GM18519 (cell line): ENCODE measurements at regions not wholly inside any gene's neighbourhood (a gene's known extent, or its start where the extent isn't known, plus 50 kb on each side); places are given as distances from the start of the nearest gene placed in this dataset.

ENCODE experiments used
- ATAC-seq: cut with Tn5 transposase; IDR thresholded peaks from one replicate; pipeline ENCODE4 v1.9.1; 2021; ENCODE audit warnings: mild to moderate bottlenecking, moderate library complexity; ENCODE audit not compliant: unreplicated experiment, low FRiP score

DNA sequence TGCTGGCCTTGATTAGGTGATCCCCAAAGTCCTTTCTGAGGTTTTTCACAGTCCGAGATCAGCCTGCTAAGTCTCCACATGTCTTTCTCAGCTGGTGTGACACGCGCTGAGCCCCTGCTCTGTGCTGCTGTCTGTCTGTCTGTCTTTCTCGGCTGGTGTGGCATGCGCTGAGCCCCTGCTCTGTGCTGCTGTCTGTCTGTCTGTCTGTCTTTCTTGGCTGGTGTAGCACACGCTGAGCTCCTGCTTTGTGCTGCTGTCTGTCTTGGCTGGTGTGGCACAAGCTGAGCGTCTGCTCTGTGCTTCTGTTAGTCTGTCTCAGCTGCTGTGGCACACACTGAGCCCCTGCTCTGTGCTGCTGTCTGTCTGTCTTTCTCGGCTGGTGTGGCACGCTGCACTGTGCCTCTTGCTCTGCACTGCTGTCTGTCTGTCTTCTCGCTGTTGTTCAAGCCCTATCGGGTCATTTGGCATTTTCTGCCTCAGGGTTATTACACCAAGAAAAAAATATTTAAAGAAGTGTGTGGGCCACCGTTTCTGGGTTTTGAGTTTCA is 217.3 kb upstream of the SHH start:
- ATAC-seq, result no peak

- ATAC-seq, result no peak
Measured at GRCh38 chr7:156028521-156028920, 216.3 kb upstream of the SHH start.

GRCh38 chr7:156027821-156028220 is 215.6 kb upstream of the SHH start:
- ATAC-seq, result no peak

- ATAC-seq, result no peak
Measured at GRCh38 chr7:156026603-156027002, 214.3 kb upstream of the SHH start.

DNA sequence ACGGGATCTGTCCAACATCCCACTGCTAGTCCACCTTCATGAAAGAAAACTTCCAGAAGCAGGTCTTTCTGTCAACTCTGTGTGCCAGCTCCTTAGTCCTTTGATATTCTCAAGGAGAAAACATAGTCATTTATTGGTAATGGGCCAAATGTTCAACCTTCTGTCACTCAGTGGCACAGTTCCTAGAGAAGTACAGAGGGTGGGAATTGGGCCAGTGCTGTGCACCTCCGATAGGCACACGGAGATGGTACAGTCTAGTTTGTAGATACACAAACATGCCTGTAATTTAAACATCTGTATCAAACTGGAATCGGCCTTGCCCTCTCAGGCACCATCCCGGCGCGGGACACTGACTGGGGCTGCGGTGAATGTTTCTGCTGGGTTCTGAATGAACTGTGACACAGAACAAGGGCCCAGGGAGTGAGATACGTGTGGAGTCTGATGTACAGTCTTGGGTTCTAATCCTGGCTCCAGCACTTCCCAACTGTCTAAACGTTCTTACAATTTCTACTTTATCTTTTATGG is 213.9 kb upstream of the SHH start:
- no peak for ATAC-seq

DNA sequence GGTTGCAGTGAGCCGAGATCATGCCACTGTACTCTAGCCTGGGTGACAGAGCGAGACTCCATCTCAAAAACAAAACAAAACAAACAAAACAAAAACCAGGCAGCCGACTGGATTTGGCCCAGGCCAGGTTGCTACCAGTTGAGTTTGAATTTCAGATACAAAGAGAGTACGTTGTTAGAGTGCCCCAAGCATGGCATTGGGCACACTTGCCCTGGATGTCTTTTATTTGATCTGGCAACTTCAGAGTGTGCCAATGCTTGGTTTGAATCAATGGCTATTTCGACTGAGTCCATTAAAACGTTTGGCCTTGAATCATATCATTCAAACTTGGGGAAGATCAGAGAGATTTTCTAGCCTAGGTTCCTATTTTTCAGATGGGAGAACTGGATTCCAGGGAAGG is 213.4 kb upstream of the SHH start:
- no peak for ATAC-seq

GRCh38 chr7:156024201-156024600 is 211.9 kb upstream of the SHH start:
- no peak for ATAC-seq

- ATAC-seq, result no peak
Measured at GRCh38 chr7:156022483-156023459, 210.5 kb upstream of the SHH start.

GRCh38 chr7:156021471-156021870 is 209.2 kb upstream of the SHH start:
- ATAC-seq, result no peak

DNA sequence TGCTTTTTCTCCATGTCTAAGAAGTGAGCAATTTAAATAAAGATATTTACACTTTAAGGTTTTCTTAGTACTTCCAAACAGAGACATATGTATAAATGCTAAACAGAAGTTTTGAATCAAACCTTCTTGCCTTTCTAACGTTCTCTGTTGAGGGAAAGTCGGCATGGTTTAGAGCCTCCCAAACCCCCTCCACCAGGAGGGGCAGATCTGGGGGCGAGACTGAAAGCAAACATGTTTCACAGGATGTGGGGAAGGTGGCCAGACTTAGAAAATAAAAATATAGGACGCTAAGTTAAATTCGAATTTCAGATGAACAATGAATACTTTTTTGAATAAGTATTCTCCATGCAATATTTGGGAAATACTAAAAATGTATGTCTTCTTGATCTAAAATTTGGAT is 208.3 kb upstream of the SHH start:
- ATAC-seq, result no peak

- no peak for ATAC-seq
Measured at GRCh38 chr7:156019776-156020565, 207.7 kb upstream of the SHH start.

GRCh38 chr7:156019308-156019707 is 207.0 kb upstream of the SHH start:
- ATAC-seq, result no peak

GRCh38 chr7:156017916-156018700 is 205.8 kb upstream of the SHH start:
- no peak for ATAC-seq

GRCh38 chr7:156017431-156017830 is 205.2 kb upstream of the SHH start:
- ATAC-seq, result no peak

- no peak for ATAC-seq
Measured at GRCh38 chr7:156015237-156016020, 203.2 kb upstream of the SHH start.

- ATAC-seq, result no peak
Measured at GRCh38 chr7:156014808-156015207, 202.5 kb upstream of the SHH start.

DNA sequence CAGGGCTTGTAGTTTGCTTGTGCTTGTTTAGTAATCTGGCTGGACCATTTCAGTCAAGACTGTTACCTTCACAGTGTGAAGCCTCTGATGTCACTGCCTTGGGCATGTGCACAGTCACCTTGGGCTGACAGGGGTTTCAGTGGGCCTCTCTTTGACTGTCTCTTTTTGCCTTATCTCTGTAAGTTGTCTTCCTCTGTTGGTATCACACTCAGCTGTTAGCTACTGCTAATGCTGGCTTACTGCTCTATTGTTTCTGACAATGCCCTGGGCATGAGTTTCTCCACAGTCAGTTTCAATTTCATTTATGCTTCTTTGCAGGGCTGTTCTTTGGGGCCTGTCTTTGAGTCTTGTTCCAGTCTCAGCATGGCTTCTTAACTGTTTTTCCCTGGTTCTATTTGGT is 201.9 kb upstream of the SHH start:
- ATAC-seq, result peak; percentile 57

DNA sequence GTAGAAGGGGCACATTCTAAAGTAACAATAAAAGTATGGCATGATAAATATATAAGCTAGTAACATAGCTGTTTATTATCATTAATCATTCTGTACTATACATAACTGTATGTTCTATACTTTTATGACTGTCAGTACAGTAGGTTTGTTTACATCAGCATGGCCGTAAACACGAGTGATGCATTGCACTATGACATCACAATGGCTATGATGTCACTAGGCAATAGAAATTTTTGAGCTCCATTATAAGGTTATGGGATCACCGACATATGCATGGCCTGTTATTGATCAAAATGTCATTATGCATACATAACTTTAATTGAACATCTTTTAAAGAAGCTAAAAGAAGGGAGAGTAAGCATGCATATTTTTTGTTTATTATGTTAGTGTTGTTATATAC is 200.1 kb upstream of the SHH start:
- no peak for ATAC-seq

- no peak for ATAC-seq
Measured at GRCh38 chr7:156009569-156009968, 197.3 kb upstream of the SHH start.
